ENCODE measurements at regions not wholly inside any gene's neighbourhood (a gene's known extent, or its start where the extent isn't known, plus 50 kb on each side); places are given as distances from the start of the nearest gene placed in this dataset.

DNA sequence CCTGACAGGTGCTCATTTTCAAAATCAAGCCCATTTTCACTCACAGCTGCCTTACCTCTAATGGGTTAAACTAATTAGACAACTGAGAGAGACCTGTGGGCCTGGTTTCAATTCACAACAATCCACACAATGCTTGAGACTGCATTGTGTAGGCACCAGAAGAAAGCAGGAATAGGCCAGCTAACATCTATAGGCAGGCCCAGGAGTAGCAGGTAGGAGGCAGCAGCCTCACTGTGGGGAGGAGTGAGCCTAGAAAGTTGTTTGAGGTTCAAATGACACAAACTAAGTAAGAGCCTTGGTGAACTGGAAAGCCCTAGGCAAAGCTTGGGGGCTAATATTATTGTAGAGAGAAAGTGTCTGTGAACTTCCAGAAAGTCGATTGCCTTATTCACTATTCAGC, 289.5 kb upstream of the CCDC196 start:
- no peak overlapping the region for H3K4me3 ChIP-seq
- TF ChIP-seq POLR2A (IDR thresholded peaks at IDR 0.05) (no peak), CTCF (IDR thresholded peaks at IDR 0.05) (no peak)
- no peaks in the 10 kb centered on the region for H3K27me3 ChIP-seq
- no peak for DNase-seq
- no peaks in the 10 kb centered on the region for H3K4me1 ChIP-seq
- no peaks in the 10 kb centered on the region for H3K9me3 ChIP-seq
- H3K36me3 ChIP-seq: no peaks in the 10 kb centered on the region
- no peak overlapping the region for H3K27ac ChIP-seq

DNA sequence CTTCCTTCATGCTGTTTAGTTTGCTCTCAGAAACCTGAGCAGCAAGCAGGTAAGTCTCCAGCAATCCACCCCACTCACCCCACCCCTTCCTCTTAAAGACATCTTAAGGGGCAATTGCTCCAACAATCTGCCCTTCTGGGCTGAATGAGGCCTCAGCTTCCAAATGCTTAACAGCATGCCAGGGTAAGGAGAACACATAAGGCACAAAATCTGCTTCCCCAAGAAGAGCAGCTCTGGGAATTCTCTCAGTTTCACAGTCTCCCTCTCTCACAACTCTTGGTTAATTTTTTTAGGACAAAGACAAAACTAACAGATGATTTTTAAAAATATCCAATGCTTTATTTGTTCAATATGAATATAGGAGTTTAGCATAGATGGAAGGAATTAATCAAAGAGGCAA, 288.9 kb upstream of the CCDC196 start:
- H3K4me1 ChIP-seq: no peaks in the 10 kb centered on the region
- no peaks in the 10 kb centered on the region for H3K27me3 ChIP-seq
- TF ChIP-seq CTCF (IDR thresholded peaks at IDR 0.05): no peak
- TF ChIP-seq POLR2A (IDR thresholded peaks at IDR 0.05): no peak
- DNase-seq: no peak
- H3K27ac ChIP-seq: no peak overlapping the region
- H3K4me3 ChIP-seq: no peak overlapping the region
- H3K36me3 ChIP-seq: no peaks in the 10 kb centered on the region
- H3K9me3 ChIP-seq: no peaks in the 10 kb centered on the region

GRCh38 chr14:66206554-66206953, 279.6 kb upstream of the CCDC196 start:
- H3K27me3 ChIP-seq: no peaks in the 10 kb centered on the region
- no peaks in the 10 kb centered on the region for H3K4me1 ChIP-seq
- peaks cover 0 to 14% (median 3%) of the 10 kb centered on the region in 4 donors for H3K9me3 ChIP-seq
- H3K4me3 ChIP-seq: no peak overlapping the region
- no peak for DNase-seq
- no peak overlapping the region for H3K27ac ChIP-seq
- H3K36me3 ChIP-seq: no peaks in the 10 kb centered on the region
- TF ChIP-seq CTCF (IDR thresholded peaks at IDR 0.05): no peak
- no peak for TF ChIP-seq POLR2A (IDR thresholded peaks at IDR 0.05)

GRCh38 chr14:66216763-66217162, 269.4 kb upstream of the CCDC196 start:
- Histone ChIP-seq H3K4me3 (no peak overlapping the region), H3K36me3 (no peaks in the 10 kb centered on the region), H3K9me3 (peaks cover 0 to 7% (median 2%) of the 10 kb centered on the region in 4 donors), H3K27me3 (no peaks in the 10 kb centered on the region), H3K4me1 (no peaks in the 10 kb centered on the region), H3K27ac (no peak overlapping the region)
- no peak for DNase-seq
- TF ChIP-seq POLR2A (IDR thresholded peaks at IDR 0.05) (no peak), CTCF (IDR thresholded peaks at IDR 0.05) (no peak)

DNA sequence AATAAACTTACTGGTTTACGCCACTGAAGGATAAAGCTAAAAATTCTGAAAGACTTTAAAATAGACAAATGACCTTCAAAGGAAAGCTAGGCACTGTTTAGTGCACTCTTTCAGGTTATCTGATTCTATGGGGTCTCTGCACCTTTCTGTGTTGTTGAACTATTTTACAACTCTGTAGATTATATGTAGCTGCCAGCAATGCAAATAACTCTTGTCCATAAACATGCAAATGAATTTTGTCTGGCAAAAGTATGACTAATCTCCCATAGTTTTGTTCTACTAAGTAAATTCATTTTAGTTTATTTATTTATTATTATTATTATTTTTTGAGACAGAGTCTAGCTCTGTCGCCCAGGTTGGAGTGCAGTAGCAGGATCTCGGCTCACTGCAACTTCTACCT, 266.3 kb upstream of the CCDC196 start:
- H3K36me3 ChIP-seq: no peaks in the 10 kb centered on the region
- H3K9me3 ChIP-seq: peaks cover 0 to 7% (median 2%) of the 10 kb centered on the region in 4 donors
- no peaks in the 10 kb centered on the region for H3K4me1 ChIP-seq
- no peak overlapping the region for H3K27ac ChIP-seq
- no peaks in the 10 kb centered on the region for H3K27me3 ChIP-seq
- TF ChIP-seq POLR2A (IDR thresholded peaks at IDR 0.05) (no peak), CTCF (IDR thresholded peaks at IDR 0.05) (no peak)
- DNase-seq: no peak
- no peak overlapping the region for H3K4me3 ChIP-seq

DNA sequence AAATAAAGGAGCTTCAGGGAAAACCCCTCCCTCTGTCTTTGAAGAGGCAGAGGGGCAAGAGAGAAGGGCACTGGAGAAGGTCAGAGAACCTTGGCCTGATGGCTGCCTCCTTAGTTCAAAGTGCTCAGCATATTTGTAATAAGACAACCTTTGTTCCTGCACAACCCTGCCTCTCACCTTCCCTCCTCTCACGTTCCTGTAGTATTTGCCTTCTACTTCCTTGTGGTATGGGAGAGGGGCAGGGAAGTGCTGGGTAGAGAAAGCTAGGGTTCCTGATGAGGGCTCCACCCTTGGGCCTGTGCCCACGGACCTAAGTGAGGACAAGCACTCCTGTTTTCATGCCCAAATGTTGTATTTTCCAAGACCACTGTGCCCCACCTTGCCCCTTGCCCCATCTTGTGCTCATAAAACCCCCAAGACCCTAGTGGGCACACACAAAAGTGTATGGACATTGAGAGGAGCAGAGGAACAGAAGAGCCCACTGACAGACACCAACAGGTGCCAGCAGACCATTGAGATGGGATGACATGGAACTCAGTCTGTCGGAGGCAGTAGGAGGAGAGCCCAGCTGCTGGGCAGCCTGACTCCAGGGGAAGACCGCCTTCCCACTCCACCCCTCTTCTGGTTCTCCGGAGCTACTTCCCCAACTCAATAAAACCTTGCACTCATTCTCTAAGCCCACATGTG, 261.5 kb upstream of the CCDC196 start:
- H3K9me3 ChIP-seq: no peaks in the 10 kb centered on the region
- H3K4me1 ChIP-seq: no peaks in the 10 kb centered on the region
- TF ChIP-seq POLR2A (IDR thresholded peaks at IDR 0.05): no peak
- TF ChIP-seq CTCF (IDR thresholded peaks at IDR 0.05): no peak
- no peaks in the 10 kb centered on the region for H3K27me3 ChIP-seq
- no peaks in the 10 kb centered on the region for H3K36me3 ChIP-seq
- H3K27ac ChIP-seq: no peak overlapping the region
- no peak for DNase-seq
- H3K4me3 ChIP-seq: no peak overlapping the region

Data from Peyer's patch (tissue), 4 donors.